GM18505 (cell line): ENCODE measurements at regions not wholly inside any gene's neighbourhood (a gene's known extent, or its start where the extent isn't known, plus 50 kb on each side); places are given as distances from the start of the nearest gene placed in this dataset.
A peak's percentile ranks its signal among the peaks of the same experiment; 100 is the strongest.
"Not testable (repeated sequence)": the region's sequence is repeated elsewhere in the genome, so short reads cannot be mapped to it uniquely, and the experiment has no call there.

Experiments used
- ATAC-seq: cut with Tn5 transposase; IDR thresholded peaks from one replicate; pipeline ENCODE4 v1.9.1; 2021; ENCODE audit not compliant: unreplicated experiment
- POLR2A ChIP-seq: IDR thresholded peaks from 4 replicates; pipeline ENCODE4 v1.6.1; 2011; ENCODE audit warnings: borderline replicate concordance; ENCODE audit not compliant: insufficient read depth, insufficient read length; ENCODE audit errors: extremely low read depth

GRCh38 chr2:204126705-204127104, 190.1 kb downstream of the ICOS start:
- ATAC-seq: no peak
- TF ChIP-seq POLR2A: no peak

- no peak for TF ChIP-seq POLR2A
- no peak for ATAC-seq
Observed at GRCh38 chr2:204127238-204127637, 190.7 kb downstream of the ICOS start.

- no peak for TF ChIP-seq POLR2A
- ATAC-seq: no peak
Observed at GRCh38 chr2:204129591-204130294, 193.2 kb downstream of the ICOS start.

GRCh38 chr2:204131621-204132020, 195.1 kb downstream of the ICOS start:
- ATAC-seq: no peak

GRCh38 chr2:204133476-204133875, 196.9 kb downstream of the ICOS start:
- no peak for TF ChIP-seq POLR2A
- no peak for ATAC-seq

More at GRCh38 chr2:204131621-204132020, 195.1 kb downstream of the ICOS start:
- TF ChIP-seq POLR2A: no peak

GRCh38 chr2:204134421-204134820, 197.9 kb downstream of the ICOS start:
- no peak for TF ChIP-seq POLR2A

GRCh38 chr2:204135752-204136151, 199.2 kb downstream of the ICOS start:
- no peak for ATAC-seq

More at GRCh38 chr2:204134421-204134820, 197.9 kb downstream of the ICOS start:
- no peak for ATAC-seq

GRCh38 chr2:204138206-204138605, 201.6 kb downstream of the ICOS start:
- ATAC-seq: no peak
- TF ChIP-seq POLR2A: no peak

More at GRCh38 chr2:204135752-204136151, 199.2 kb downstream of the ICOS start:
- TF ChIP-seq POLR2A: no peak

- no peak for TF ChIP-seq POLR2A
- no peak for ATAC-seq
Observed at GRCh38 chr2:204140246-204140645, 203.7 kb downstream of the ICOS start.

GRCh38 chr2:204143216-204144014, 206.9 kb downstream of the ICOS start:
- TF ChIP-seq POLR2A: no peak
- ATAC-seq: no peak

GRCh38 chr2:204144492-204144891, 207.9 kb downstream of the ICOS start:
- TF ChIP-seq POLR2A: no peak
- ATAC-seq: no peak

GRCh38 chr2:204145263-204145751, 208.7 kb downstream of the ICOS start:
- peak; percentile 98 for ATAC-seq
- TF ChIP-seq POLR2A: no peak

- ATAC-seq: no peak
- no peak for TF ChIP-seq POLR2A
Observed at GRCh38 chr2:204145791-204146190, 209.2 kb downstream of the ICOS start.

- ATAC-seq: not testable (repeated sequence)
Observed at GRCh38 chr2:204147040-204147439, 210.5 kb downstream of the ICOS start.

GRCh38 chr2:204150721-204151120, 214.2 kb downstream of the ICOS start:
- TF ChIP-seq POLR2A: no peak
- ATAC-seq: no peak

GRCh38 chr2:204152616-204153015, 216.1 kb downstream of the ICOS start:
- no peak for TF ChIP-seq POLR2A
- no peak for ATAC-seq
